ENCODE measurements at regions not wholly inside any gene's neighbourhood (a gene's known extent, or its start where the extent isn't known, plus 50 kb on each side); places are given as distances from the start of the nearest gene placed in this dataset.

GRCh38 chr16:64736857-64737256, 385.0 kb downstream of the CDH11 start:
- TF ChIP-seq REST (IDR thresholded peaks at IDR 0.05; ENCODE audit: insufficient read depth in 1 of 2, low read depth in 2 of 2, low read length in 2 of 2) (no peak), TAF1 (IDR thresholded peaks at IDR 0.05; ENCODE audit: borderline replicate concordance, insufficient read depth, low read length) (no peak), POLR2AphosphoS5 (IDR thresholded peaks at IDR 0.05; ENCODE audit: low read depth, low read length) (no peak), FOXP2 (optimal IDR thresholded peaks at IDR 0.05; ENCODE audit: borderline replicate concordance, extremely low read depth, extremely low read length, insufficient read depth) (no peak), SIN3A (IDR thresholded peaks at IDR 0.05; ENCODE audit: borderline replicate concordance, insufficient read depth, low read length) (no peak)

GRCh38 chr16:64731891-64732290, 390.0 kb downstream of the CDH11 start:
- no peak for TF ChIP-seq SIN3A (IDR thresholded peaks at IDR 0.05; ENCODE audit: borderline replicate concordance, insufficient read depth, low read length)
- no peak for TF ChIP-seq REST (IDR thresholded peaks at IDR 0.05; ENCODE audit: insufficient read depth in 1 of 2, low read depth in 2 of 2, low read length in 2 of 2)
- no peak for TF ChIP-seq TAF1 (IDR thresholded peaks at IDR 0.05; ENCODE audit: borderline replicate concordance, insufficient read depth, low read length)
- no peak for TF ChIP-seq POLR2AphosphoS5 (IDR thresholded peaks at IDR 0.05; ENCODE audit: low read depth, low read length)
- no peak for TF ChIP-seq FOXP2 (optimal IDR thresholded peaks at IDR 0.05; ENCODE audit: borderline replicate concordance, extremely low read depth, extremely low read length, insufficient read depth)

- TF ChIP-seq REST (IDR thresholded peaks at IDR 0.05; ENCODE audit: insufficient read depth in 1 of 2, low read depth in 2 of 2, low read length in 2 of 2) (no peak), POLR2AphosphoS5 (IDR thresholded peaks at IDR 0.05; ENCODE audit: low read depth, low read length) (no peak), TAF1 (IDR thresholded peaks at IDR 0.05; ENCODE audit: borderline replicate concordance, insufficient read depth, low read length) (no peak), FOXP2 (optimal IDR thresholded peaks at IDR 0.05; ENCODE audit: borderline replicate concordance, extremely low read depth, extremely low read length, insufficient read depth) (no peak), SIN3A (IDR thresholded peaks at IDR 0.05; ENCODE audit: borderline replicate concordance, insufficient read depth, low read length) (no peak)
Measured at GRCh38 chr16:64730261-64730660, 391.6 kb downstream of the CDH11 start.

- TF ChIP-seq POLR2AphosphoS5 (IDR thresholded peaks at IDR 0.05; ENCODE audit: low read depth, low read length) (no peak), TAF1 (IDR thresholded peaks at IDR 0.05; ENCODE audit: borderline replicate concordance, insufficient read depth, low read length) (no peak), SIN3A (IDR thresholded peaks at IDR 0.05; ENCODE audit: borderline replicate concordance, insufficient read depth, low read length) (no peak), REST (IDR thresholded peaks at IDR 0.05; ENCODE audit: insufficient read depth in 1 of 2, low read depth in 2 of 2, low read length in 2 of 2) (no peak), FOXP2 (optimal IDR thresholded peaks at IDR 0.05; ENCODE audit: borderline replicate concordance, extremely low read depth, extremely low read length, insufficient read depth) (no peak)
Measured at GRCh38 chr16:64724339-64724738, 397.5 kb downstream of the CDH11 start.

GRCh38 chr16:64718486-64718885, 403.4 kb downstream of the CDH11 start:
- no peak for TF ChIP-seq FOXP2 (optimal IDR thresholded peaks at IDR 0.05; ENCODE audit: borderline replicate concordance, extremely low read depth, extremely low read length, insufficient read depth)
- no peak for TF ChIP-seq REST (IDR thresholded peaks at IDR 0.05; ENCODE audit: insufficient read depth in 1 of 2, low read depth in 2 of 2, low read length in 2 of 2)
- no peak for TF ChIP-seq TAF1 (IDR thresholded peaks at IDR 0.05; ENCODE audit: borderline replicate concordance, insufficient read depth, low read length)
- no peak for TF ChIP-seq SIN3A (IDR thresholded peaks at IDR 0.05; ENCODE audit: borderline replicate concordance, insufficient read depth, low read length)
- no peak for TF ChIP-seq POLR2AphosphoS5 (IDR thresholded peaks at IDR 0.05; ENCODE audit: low read depth, low read length)

All from PFSK-1 (cell line).